WTC11 (cell line): ENCODE measurements at regions not wholly inside any gene's neighbourhood (a gene's known extent, or its start where the extent isn't known, plus 50 kb on each side); places are given as distances from the start of the nearest gene placed in this dataset.

ENCODE experiments used
- CREB1 ChIP-seq: sonication (generic); formaldehyde crosslinking; IDR thresholded peaks from 2 replicates; pipeline ENCODE4 v1.8.0; 2023; ENCODE audit warnings: mild to moderate bottlenecking, missing genetic modification reagents
- ELF4 ChIP-seq: sonication (generic); formaldehyde crosslinking; IDR thresholded peaks from 2 replicates; pipeline ENCODE4 v1.8.1; 2022; ENCODE audit warnings: low read depth, mild to moderate bottlenecking, moderate library complexity, missing genetic modification reagents
- MAX ChIP-seq: sonication (generic); formaldehyde crosslinking; IDR thresholded peaks from 2 replicates; pipeline ENCODE4 v1.8.0; 2022; ENCODE audit warnings: mild to moderate bottlenecking, missing genetic modification reagents
- NFE2L1 ChIP-seq: sonication (generic); formaldehyde crosslinking; IDR thresholded peaks from 2 replicates; pipeline ENCODE4 v1.8.1; 2023; ENCODE audit warnings: missing genetic modification reagents
- TEAD1 ChIP-seq: sonication (generic); formaldehyde crosslinking; IDR thresholded peaks from 2 replicates; pipeline ENCODE4 v1.8.0; 2022; ENCODE audit warnings: mild to moderate bottlenecking, missing genetic modification reagents
- TEAD4 ChIP-seq: sonication (generic); formaldehyde crosslinking; IDR thresholded peaks from 2 replicates; pipeline ENCODE4 v1.8.0; 2022; ENCODE audit warnings: mild to moderate bottlenecking, missing genetic modification reagents
- USF2 ChIP-seq: sonication (generic); formaldehyde crosslinking; IDR thresholded peaks from 2 replicates; pipeline ENCODE4 v1.8.1; 2023; ENCODE audit warnings: mild to moderate bottlenecking, missing genetic modification reagents, moderate library complexity
- TF ChIP-seq, protein P1 (sequence below): sonication (generic); formaldehyde crosslinking; conservative IDR thresholded peaks from 2 replicates; pipeline ENCODE4 v1.8.1; 2023; ENCODE audit warnings: mild to moderate bottlenecking, low read depth, missing genetic modification reagents, moderate library complexity
- TF ChIP-seq, protein P2 (sequence below): fragments of 200-600 bp; IDR thresholded peaks from 2 replicates; pipeline ENCODE4 v1.8.0; 2022; ENCODE audit warnings: antibody characterized with exemption
- TF ChIP-seq, protein P3 (sequence below): sonication (generic); formaldehyde crosslinking; IDR thresholded peaks from 2 replicates; pipeline ENCODE4 v1.8.1; 2022; ENCODE audit warnings: mild to moderate bottlenecking, moderate library complexity, missing genetic modification reagents

DNA sequence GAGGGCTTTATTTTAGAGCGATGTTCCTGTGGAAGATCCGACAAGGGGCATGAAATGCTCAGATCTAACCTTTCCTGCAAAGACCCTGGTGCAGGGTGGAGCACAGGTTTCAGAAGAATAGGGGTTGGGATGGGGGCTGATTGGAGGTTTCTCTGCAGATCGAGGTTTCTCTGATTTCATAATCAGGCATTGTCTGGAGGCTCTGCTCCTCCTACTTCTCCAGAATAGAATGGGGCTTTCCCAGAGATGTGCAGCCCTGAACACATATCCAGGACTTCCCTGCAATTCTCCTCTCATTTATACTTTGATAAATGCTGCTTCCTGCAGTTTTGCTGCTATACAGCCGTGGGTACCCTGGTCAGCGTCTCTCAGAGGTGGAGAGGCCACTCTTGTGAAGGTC, 397.6 kb upstream of the BOD1L1 start:
- TF ChIP-seq ELF4 (no peak), TEAD1 (no peak), TEAD4 (no peak), MAX (CRISPR knock-in tag) (no peak), USF2 (CRISPR knock-in tag) (no peak), NFE2L1 (no peak), CREB1 (CRISPR knock-in tag) (no peak)
- TF ChIP-seq, protein P1, sequence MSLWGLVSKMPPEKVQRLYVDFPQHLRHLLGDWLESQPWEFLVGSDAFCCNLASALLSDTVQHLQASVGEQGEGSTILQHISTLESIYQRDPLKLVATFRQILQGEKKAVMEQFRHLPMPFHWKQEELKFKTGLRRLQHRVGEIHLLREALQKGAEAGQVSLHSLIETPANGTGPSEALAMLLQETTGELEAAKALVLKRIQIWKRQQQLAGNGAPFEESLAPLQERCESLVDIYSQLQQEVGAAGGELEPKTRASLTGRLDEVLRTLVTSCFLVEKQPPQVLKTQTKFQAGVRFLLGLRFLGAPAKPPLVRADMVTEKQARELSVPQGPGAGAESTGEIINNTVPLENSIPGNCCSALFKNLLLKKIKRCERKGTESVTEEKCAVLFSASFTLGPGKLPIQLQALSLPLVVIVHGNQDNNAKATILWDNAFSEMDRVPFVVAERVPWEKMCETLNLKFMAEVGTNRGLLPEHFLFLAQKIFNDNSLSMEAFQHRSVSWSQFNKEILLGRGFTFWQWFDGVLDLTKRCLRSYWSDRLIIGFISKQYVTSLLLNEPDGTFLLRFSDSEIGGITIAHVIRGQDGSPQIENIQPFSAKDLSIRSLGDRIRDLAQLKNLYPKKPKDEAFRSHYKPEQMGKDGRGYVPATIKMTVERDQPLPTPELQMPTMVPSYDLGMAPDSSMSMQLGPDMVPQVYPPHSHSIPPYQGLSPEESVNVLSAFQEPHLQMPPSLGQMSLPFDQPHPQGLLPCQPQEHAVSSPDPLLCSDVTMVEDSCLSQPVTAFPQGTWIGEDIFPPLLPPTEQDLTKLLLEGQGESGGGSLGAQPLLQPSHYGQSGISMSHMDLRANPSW (CRISPR knock-in tag) = no peak
- TF ChIP-seq, protein P2, sequence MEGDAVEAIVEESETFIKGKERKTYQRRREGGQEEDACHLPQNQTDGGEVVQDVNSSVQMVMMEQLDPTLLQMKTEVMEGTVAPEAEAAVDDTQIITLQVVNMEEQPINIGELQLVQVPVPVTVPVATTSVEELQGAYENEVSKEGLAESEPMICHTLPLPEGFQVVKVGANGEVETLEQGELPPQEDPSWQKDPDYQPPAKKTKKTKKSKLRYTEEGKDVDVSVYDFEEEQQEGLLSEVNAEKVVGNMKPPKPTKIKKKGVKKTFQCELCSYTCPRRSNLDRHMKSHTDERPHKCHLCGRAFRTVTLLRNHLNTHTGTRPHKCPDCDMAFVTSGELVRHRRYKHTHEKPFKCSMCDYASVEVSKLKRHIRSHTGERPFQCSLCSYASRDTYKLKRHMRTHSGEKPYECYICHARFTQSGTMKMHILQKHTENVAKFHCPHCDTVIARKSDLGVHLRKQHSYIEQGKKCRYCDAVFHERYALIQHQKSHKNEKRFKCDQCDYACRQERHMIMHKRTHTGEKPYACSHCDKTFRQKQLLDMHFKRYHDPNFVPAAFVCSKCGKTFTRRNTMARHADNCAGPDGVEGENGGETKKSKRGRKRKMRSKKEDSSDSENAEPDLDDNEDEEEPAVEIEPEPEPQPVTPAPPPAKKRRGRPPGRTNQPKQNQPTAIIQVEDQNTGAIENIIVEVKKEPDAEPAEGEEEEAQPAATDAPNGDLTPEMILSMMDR = no peak
- TF ChIP-seq, protein P3, sequence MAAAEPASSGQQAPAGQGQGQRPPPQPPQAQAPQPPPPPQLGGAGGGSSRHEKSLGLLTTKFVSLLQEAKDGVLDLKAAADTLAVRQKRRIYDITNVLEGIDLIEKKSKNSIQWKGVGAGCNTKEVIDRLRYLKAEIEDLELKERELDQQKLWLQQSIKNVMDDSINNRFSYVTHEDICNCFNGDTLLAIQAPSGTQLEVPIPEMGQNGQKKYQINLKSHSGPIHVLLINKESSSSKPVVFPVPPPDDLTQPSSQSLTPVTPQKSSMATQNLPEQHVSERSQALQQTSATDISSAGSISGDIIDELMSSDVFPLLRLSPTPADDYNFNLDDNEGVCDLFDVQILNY (CRISPR knock-in tag) = no peak
